AG10803 (cell line): ENCODE measurements at regions not wholly inside any gene's neighbourhood (a gene's known extent, or its start where the extent isn't known, plus 50 kb on each side); places are given as distances from the start of the nearest gene placed in this dataset.
A peak's percentile ranks its signal among the peaks of the same experiment; 100 is the strongest.

ENCODE experiments used
- DNase-seq: peaks from one replicate; pipeline ENCODE4 v3.0.0; 2010; ENCODE audit warnings: low read depth
- H3K4me3 ChIP-seq: 2 replicates; pipeline ENCODE4 v1.5.1; 2011; ENCODE audit warnings: mild to moderate bottlenecking, low read length, control low read depth
- CTCF ChIP-seq: conservative IDR thresholded peaks from 2 replicates; pipeline ENCODE4 v1.5.1; 2011; ENCODE audit warnings: mild to moderate bottlenecking, low read length, control low read depth, inconsistent platforms

GRCh38 chr7:136251826-136252225 lies 274.7 kb upstream of the MTPN start:
- TF ChIP-seq CTCF: no peak
- DNase-seq: peak; percentile 8

GRCh38 chr7:136247211-136247610 lies 270.1 kb upstream of the MTPN start:
- H3K4me3 ChIP-seq: no peak overlapping the region
- no peak for TF ChIP-seq CTCF

More at GRCh38 chr7:136251826-136252225, 274.7 kb upstream of the MTPN start:
- H3K4me3 ChIP-seq: no peak overlapping the region

GRCh38 chr7:136245327-136246004 lies 268.3 kb upstream of the MTPN start:
- H3K4me3 ChIP-seq: no peak overlapping the region
- no peak for DNase-seq
- TF ChIP-seq CTCF: no peak

More at GRCh38 chr7:136247211-136247610, 270.1 kb upstream of the MTPN start:
- DNase-seq: no peak

- H3K4me3 ChIP-seq: no peak overlapping the region
- no peak for DNase-seq
- no peak for TF ChIP-seq CTCF
Measured at GRCh38 chr7:136234040-136234439, 256.9 kb upstream of the MTPN start.

- no peak for DNase-seq
- TF ChIP-seq CTCF: no peak
- no peak overlapping the region for H3K4me3 ChIP-seq
Measured at GRCh38 chr7:136230210-136230609, 253.1 kb upstream of the MTPN start.

GRCh38 chr7:136229790-136230189 lies 252.6 kb upstream of the MTPN start:
- no peak for TF ChIP-seq CTCF
- DNase-seq: no peak
- H3K4me3 ChIP-seq: no peak overlapping the region

- TF ChIP-seq CTCF: no peak
- no peak overlapping the region for H3K4me3 ChIP-seq
- no peak for DNase-seq
Measured at GRCh38 chr7:136228171-136228570, 251.0 kb upstream of the MTPN start.
